ENCODE measurements at regions not wholly inside any gene's neighbourhood (a gene's known extent, or its start where the extent isn't known, plus 50 kb on each side); places are given as distances from the start of the nearest gene placed in this dataset.

DNA sequence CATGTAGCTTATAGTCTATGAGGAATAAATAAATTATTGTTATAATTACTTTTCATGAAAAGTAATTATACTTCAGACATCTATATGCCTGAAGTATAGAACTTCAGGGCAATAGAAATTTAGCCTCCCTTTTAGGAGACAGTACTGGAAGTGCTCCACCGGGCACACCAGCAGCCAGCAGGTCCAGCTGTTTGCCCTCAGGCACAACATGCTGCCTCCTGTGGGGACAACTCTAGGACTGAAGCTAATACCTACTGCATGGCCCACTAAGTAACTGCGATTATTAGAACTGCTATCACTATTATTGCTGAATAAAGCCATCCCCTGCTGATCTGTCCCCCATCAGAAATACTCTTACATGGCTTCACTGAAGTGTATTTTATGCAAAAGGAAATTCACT, 329.6 kb downstream of the MED10 start:
- Mint-ChIP-seq H3K27me3 (ENCODE audit: low read depth in 2 of 2) (no peaks in the 10 kb centered on the region), H3K36me3 (no peaks in the 10 kb centered on the region), H3K27ac (no peak overlapping the region), H3K4me3 (no peak overlapping the region), H3K9me3 (peaks cover 0 to 4% of the 10 kb centered on the region in 2 donors), H3K4me1 (no peaks in the 10 kb centered on the region)
- Histone ChIP-seq H3K36me3 (ENCODE audit: control insufficient read depth, insufficient read depth, low read length) (no peaks in the 10 kb centered on the region), H3K4me1 (ENCODE audit: control insufficient read depth, insufficient read depth, low read length) (no peaks in the 10 kb centered on the region), H3K27me3 (ENCODE audit: control insufficient read depth, insufficient read depth, low read length) (no peaks in the 10 kb centered on the region), H3K9me3 (ENCODE audit: control insufficient read depth, insufficient read depth, low read length) (no peaks in the 10 kb centered on the region), H3K4me3 (ENCODE audit: low read length) (no peak overlapping the region), H3K27ac (ENCODE audit: low read length) (no peak overlapping the region)
- ATAC-seq (no peak), DNase-seq (no peak)
- WGBS (ENCODE audit: insufficient coverage), result 78% methylated on average over 2 of the region's 2 CpGs
- intact Hi-C loops (cut with micrococcal nuclease), result no loop called here
- no peak for TF ChIP-seq CTCF (IDR thresholded peaks at IDR 0.05)

- Mint-ChIP-seq H3K27me3 (ENCODE audit: low read depth in 2 of 2) (no peaks in the 10 kb centered on the region), H3K27ac (no peak overlapping the region), H3K4me3 (no peak overlapping the region), H3K4me1 (no peaks in the 10 kb centered on the region), H3K36me3 (no peaks in the 10 kb centered on the region), H3K9me3 (peaks cover 0 to 4% of the 10 kb centered on the region in 2 donors)
- H3K4me1 ChIP-seq (ENCODE audit: control insufficient read depth, insufficient read depth, low read length), result no peaks in the 10 kb centered on the region
- DNase-seq (no peak), ATAC-seq (no peak)
- TF ChIP-seq CTCF (IDR thresholded peaks at IDR 0.05), result no peak
- H3K9me3 ChIP-seq (ENCODE audit: control insufficient read depth, insufficient read depth, low read length), result no peaks in the 10 kb centered on the region
- no peaks in the 10 kb centered on the region for H3K36me3 ChIP-seq (ENCODE audit: control insufficient read depth, insufficient read depth, low read length)
- H3K27ac ChIP-seq (ENCODE audit: low read length), result no peak overlapping the region
- intact Hi-C loops (cut with micrococcal nuclease), result no loop called here
- no peak overlapping the region for H3K4me3 ChIP-seq (ENCODE audit: low read length)
- WGBS (ENCODE audit: insufficient coverage), result 79% methylated on average over 14 of the region's 16 CpGs
- H3K27me3 ChIP-seq (ENCODE audit: control insufficient read depth, insufficient read depth, low read length), result no peaks in the 10 kb centered on the region
Measured at GRCh38 chr5:6046296-6046967, 331.9 kb downstream of the MED10 start.

GRCh38 chr5:6043491-6044310, 334.6 kb downstream of the MED10 start:
- Mint-ChIP-seq H3K9me3 (no peaks in the 10 kb centered on the region), H3K4me1 (no peaks in the 10 kb centered on the region), H3K27ac (no peak overlapping the region), H3K4me3 (no peak overlapping the region), H3K27me3 (ENCODE audit: low read depth in 2 of 2) (peaks cover 0 to 3% of the 10 kb centered on the region in 2 donors), H3K36me3 (no peaks in the 10 kb centered on the region)
- ATAC-seq (no peak), DNase-seq (no peak)
- 83% methylated on average over 12 of the region's 13 CpGs for WGBS (ENCODE audit: insufficient coverage)
- Histone ChIP-seq H3K9me3 (ENCODE audit: control insufficient read depth, insufficient read depth, low read length) (no peaks in the 10 kb centered on the region), H3K27ac (ENCODE audit: low read length) (no peak overlapping the region), H3K27me3 (ENCODE audit: control insufficient read depth, insufficient read depth, low read length) (no peaks in the 10 kb centered on the region), H3K4me1 (ENCODE audit: control insufficient read depth, insufficient read depth, low read length) (no peaks in the 10 kb centered on the region), H3K4me3 (ENCODE audit: low read length) (no peak overlapping the region), H3K36me3 (ENCODE audit: control insufficient read depth, insufficient read depth, low read length) (no peaks in the 10 kb centered on the region)
- intact Hi-C loops (cut with micrococcal nuclease), result no loop called here
- no peak for TF ChIP-seq CTCF (IDR thresholded peaks at IDR 0.05)
